ENCODE measurements at regions not wholly inside any gene's neighbourhood (a gene's known extent, or its start where the extent isn't known, plus 50 kb on each side); places are given as distances from the start of the nearest gene placed in this dataset.

GRCh38 chr18:78895207-78896001 is 84.2 kb upstream of the SALL3 start:
- DNase-seq (ENCODE audit: low read depth in 2 of 3, low spot score in 2 of 3): no peak

- DNase-seq (ENCODE audit: low read depth in 2 of 3, low spot score in 2 of 3): no peak
Measured at GRCh38 chr18:78896111-78896905, 83.3 kb upstream of the SALL3 start.

- DNase-seq (ENCODE audit: low read depth in 2 of 3, low spot score in 2 of 3): no peak
Measured at GRCh38 chr18:78898066-78898465, 81.6 kb upstream of the SALL3 start.

GRCh38 chr18:78898635-78899034 is 81.0 kb upstream of the SALL3 start:
- no peak for DNase-seq (ENCODE audit: low read depth in 2 of 3, low spot score in 2 of 3)

- DNase-seq (ENCODE audit: low read depth in 2 of 3, low spot score in 2 of 3): no peak
Measured at GRCh38 chr18:78899241-78899640, 80.4 kb upstream of the SALL3 start.

GRCh38 chr18:78900938-78901909 is 78.4 kb upstream of the SALL3 start:
- no peak for DNase-seq (ENCODE audit: low read depth in 2 of 3, low spot score in 2 of 3)

GRCh38 chr18:78901923-78902794 is 77.5 kb upstream of the SALL3 start:
- no peak for DNase-seq (ENCODE audit: low read depth in 2 of 3, low spot score in 2 of 3)

GRCh38 chr18:78902795-78903435 is 76.7 kb upstream of the SALL3 start:
- DNase-seq (ENCODE audit: low read depth in 2 of 3, low spot score in 2 of 3): no peak

- DNase-seq (ENCODE audit: low read depth in 2 of 3, low spot score in 2 of 3): no peak
Measured at GRCh38 chr18:78903436-78904178, 76.0 kb upstream of the SALL3 start.

GRCh38 chr18:78904179-78904531 is 75.5 kb upstream of the SALL3 start:
- DNase-seq (ENCODE audit: low read depth in 2 of 3, low spot score in 2 of 3): no peak

GRCh38 chr18:78905334-78905733 is 74.3 kb upstream of the SALL3 start:
- DNase-seq (ENCODE audit: low read depth in 2 of 3, low spot score in 2 of 3): no peak

- no peak for DNase-seq (ENCODE audit: low read depth in 2 of 3, low spot score in 2 of 3)
Measured at GRCh38 chr18:78906066-78906465, 73.6 kb upstream of the SALL3 start.

GRCh38 chr18:78908462-78909260 is 71.0 kb upstream of the SALL3 start:
- no peak for DNase-seq (ENCODE audit: low read depth in 2 of 3, low spot score in 2 of 3)

GRCh38 chr18:78911751-78912283 is 67.8 kb upstream of the SALL3 start:
- DNase-seq (ENCODE audit: low read depth in 2 of 3, low spot score in 2 of 3): no peak

GRCh38 chr18:78912336-78912735 is 67.3 kb upstream of the SALL3 start:
- DNase-seq (ENCODE audit: low read depth in 2 of 3, low spot score in 2 of 3): no peak

GRCh38 chr18:78912844-78913243 is 66.8 kb upstream of the SALL3 start:
- DNase-seq (ENCODE audit: low read depth in 2 of 3, low spot score in 2 of 3): no peak

GRCh38 chr18:78913395-78913794 is 66.2 kb upstream of the SALL3 start:
- DNase-seq (ENCODE audit: low read depth in 2 of 3, low spot score in 2 of 3): no peak

GRCh38 chr18:78913830-78914231 is 65.8 kb upstream of the SALL3 start:
- DNase-seq (ENCODE audit: low read depth in 2 of 3, low spot score in 2 of 3): no peak
